SU-DHL-6 (cell line): ENCODE measurements at regions not wholly inside any gene's neighbourhood (a gene's known extent, or its start where the extent isn't known, plus 50 kb on each side); places are given as distances from the start of the nearest gene placed in this dataset.

Source experiments
- H2AFZ ChIP-seq: fragments of 200-600 bp; sonication (generic); 2 replicates; pipeline ENCODE4 v1.6.1; 2014; ENCODE audit warnings: low read depth, mild to moderate bottlenecking, moderate library complexity, mixed read lengths, antibody characterized with exemption, low read length; ENCODE audit not compliant: severe bottlenecking
- H3F3A ChIP-seq: fragments of 200-600 bp; shearing (Covaris generic); 2 replicates; pipeline ENCODE4 v1.6.0; 2016; ENCODE audit warnings: antibody characterized with exemption, mild to moderate bottlenecking; ENCODE audit not compliant: insufficient read depth
- H3K27ac ChIP-seq: fragments of 200-600 bp; sonication (generic); 2 replicates; pipeline ENCODE4 v1.5.1; 2016; ENCODE audit warnings: low read depth, mild to moderate bottlenecking, low read length, moderate library complexity, mixed read lengths
- H3K27me3 ChIP-seq: fragments of 200-600 bp; sonication (generic), shearing (Covaris generic); 2 replicates; pipeline ENCODE4 v1.6.0; 2014; ENCODE audit warnings: mild to moderate bottlenecking, low read length
- H3K36me3 ChIP-seq: fragments of 200-600 bp; sonication (generic); 2 replicates; pipeline ENCODE4 v1.6.1; 2014; ENCODE audit warnings: mild to moderate bottlenecking, low read length, mixed read lengths
- H3K4me2 ChIP-seq: fragments of 300-600, 200-600 bp; shearing (Covaris generic), sonication (generic); 2 replicates; pipeline ENCODE4 v1.6.0; 2014; ENCODE audit warnings: low read length, low read depth, mild to moderate bottlenecking; ENCODE audit not compliant: poor library complexity, severe bottlenecking
- H3K4me3 ChIP-seq: fragments of 200-600 bp; sonication (generic); 2 replicates; pipeline ENCODE4 v1.5.1; 2014; ENCODE audit warnings: antibody characterized with exemption, low read length, mild to moderate bottlenecking, mixed read lengths; ENCODE audit not compliant: insufficient read depth, poor library complexity, severe bottlenecking
- H3K79me2 ChIP-seq: fragments of 200-600 bp; sonication (generic); 2 replicates; pipeline ENCODE4 v1.6.1; 2014; ENCODE audit warnings: mild to moderate bottlenecking, low read length, moderate library complexity; ENCODE audit not compliant: insufficient read depth
- H3K9ac ChIP-seq: fragments of 200-600 bp; sonication (generic); 2 replicates; pipeline ENCODE4 v1.7.0; 2014; ENCODE audit warnings: mild to moderate bottlenecking, low read length
- H3K9me2 ChIP-seq: fragments of 200-600 bp; sonication (generic); replicated peaks from 2 replicates; pipeline ENCODE4 v1.6.1; 2014; ENCODE audit warnings: low read length; ENCODE audit not compliant: insufficient read depth
- H3K9me3 ChIP-seq: fragments of 200-600 bp; sonication (generic); 2 replicates; pipeline ENCODE4 v1.6.1; 2014; ENCODE audit warnings: low read length, mixed read lengths; ENCODE audit not compliant: insufficient read depth
- H4K20me1 ChIP-seq: fragments of 200-600 bp; sonication (generic); 2 replicates; pipeline ENCODE4 v1.6.1; 2014; ENCODE audit warnings: low read depth, mild to moderate bottlenecking, antibody characterized with exemption, low read length, moderate library complexity, mixed read lengths
- CTCF ChIP-seq: fragments of 200-600 bp; sonication (generic); IDR thresholded peaks from one replicate; pipeline ENCODE4 v1.5.1; 2017; ENCODE audit warnings: antibody characterized with exemption, mild to moderate bottlenecking, low read length, moderate library complexity; ENCODE audit not compliant: insufficient read depth, poor library complexity, severe bottlenecking
- EZH2phosphoT487 ChIP-seq: fragments of 200-600 bp; sonication (generic), shearing (Covaris generic); conservative IDR thresholded peaks from 2 replicates; pipeline ENCODE4 v1.6.1; 2018; ENCODE audit warnings: mild to moderate bottlenecking, antibody characterized with exemption, low read length, moderate library complexity, mixed read lengths

GRCh38 chr16:73413091-73413829, 365.3 kb upstream of the ZFHX3 start:
- H2AFZ ChIP-seq, result no peak overlapping the region
- no peak overlapping the region for H3K9ac ChIP-seq
- no peak overlapping the region for H3K4me2 ChIP-seq
- no peaks in the 10 kb centered on the region for H3F3A ChIP-seq
- no peaks in the 10 kb centered on the region for H3K9me2 ChIP-seq
- H3K27me3 ChIP-seq, result no peaks in the 10 kb centered on the region
- H3K79me2 ChIP-seq, result no peaks in the 10 kb centered on the region
- H4K20me1 ChIP-seq, result no peaks in the 10 kb centered on the region
- H3K36me3 ChIP-seq, result no peaks in the 10 kb centered on the region
- H3K9me3 ChIP-seq, result no peaks in the 10 kb centered on the region
- H3K4me3 ChIP-seq, result no peak overlapping the region
- no peak overlapping the region for H3K27ac ChIP-seq
- TF ChIP-seq CTCF, result no peak
- TF ChIP-seq EZH2phosphoT487, result no peak

- Histone ChIP-seq H3K36me3 (no peaks in the 10 kb centered on the region), H3K4me2 (no peak overlapping the region), H3K4me3 (no peak overlapping the region), H3K9ac (no peak overlapping the region), H4K20me1 (no peaks in the 10 kb centered on the region), H3K27me3 (no peaks in the 10 kb centered on the region), H3F3A (no peaks in the 10 kb centered on the region), H3K27ac (no peak overlapping the region), H3K9me3 (no peaks in the 10 kb centered on the region), H3K9me2 (no peaks in the 10 kb centered on the region), H3K79me2 (no peaks in the 10 kb centered on the region), H2AFZ (no peak overlapping the region)
- TF ChIP-seq CTCF (no peak), EZH2phosphoT487 (no peak)
Measured at GRCh38 chr16:73412416-73412815, 364.5 kb upstream of the ZFHX3 start.

GRCh38 chr16:73408716-73409115, 360.8 kb upstream of the ZFHX3 start:
- Histone ChIP-seq H3K27ac (no peak overlapping the region), H3K36me3 (no peaks in the 10 kb centered on the region), H3K9me3 (no peaks in the 10 kb centered on the region), H3F3A (no peaks in the 10 kb centered on the region), H3K79me2 (no peaks in the 10 kb centered on the region), H4K20me1 (no peaks in the 10 kb centered on the region), H3K9ac (no peak overlapping the region), H3K4me3 (no peak overlapping the region), H3K4me2 (no peak overlapping the region), H3K9me2 (no peaks in the 10 kb centered on the region), H3K27me3 (no peaks in the 10 kb centered on the region), H2AFZ (no peak overlapping the region)
- TF ChIP-seq EZH2phosphoT487 (no peak), CTCF (no peak)
